GM19043 (cell line): ENCODE measurements at regions not wholly inside any gene's neighbourhood (a gene's known extent, or its start where the extent isn't known, plus 50 kb on each side); places are given as distances from the start of the nearest gene placed in this dataset.

Experiments used
- ATAC-seq: cut with Tn5 transposase; IDR thresholded peaks from one replicate; pipeline ENCODE4 v1.9.1; 2021; ENCODE audit warnings: low read depth; ENCODE audit not compliant: unreplicated experiment

DNA sequence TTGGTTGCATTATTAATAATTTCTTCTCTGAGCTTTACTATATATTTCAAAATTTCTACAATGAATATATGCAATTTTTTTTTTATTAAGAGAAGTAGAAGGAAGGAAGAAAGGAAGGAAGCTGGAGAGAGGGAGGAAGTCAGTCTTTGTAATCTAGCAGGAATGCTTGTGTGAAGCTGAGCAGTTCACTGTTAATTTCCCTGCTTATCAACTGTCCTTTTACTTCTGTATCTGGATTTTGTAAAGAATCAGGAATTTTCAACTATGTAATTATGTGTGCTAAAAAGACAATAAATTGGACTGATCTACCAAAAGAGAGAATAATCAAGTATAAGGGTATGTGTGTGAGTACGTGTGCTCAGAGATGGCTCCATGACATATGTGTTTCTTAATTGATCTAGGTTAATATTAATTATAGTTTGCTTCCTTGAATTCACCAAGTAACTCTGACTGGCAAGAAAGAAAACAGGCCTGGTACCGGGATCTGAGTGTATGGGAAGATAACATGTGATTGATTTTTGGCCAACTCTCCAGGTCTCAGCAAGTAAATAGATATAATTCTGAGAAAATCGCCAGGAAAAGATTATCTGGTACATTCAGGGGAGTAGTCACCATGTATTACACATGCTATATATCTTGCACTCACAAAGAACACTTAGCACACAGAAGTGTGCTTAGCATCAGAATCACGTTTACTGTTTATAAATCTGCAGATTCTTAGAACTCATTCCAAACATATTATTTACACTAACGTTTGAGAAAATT lies 1758.8 kb upstream of the WWC1 start:
- ATAC-seq = no peak

DNA sequence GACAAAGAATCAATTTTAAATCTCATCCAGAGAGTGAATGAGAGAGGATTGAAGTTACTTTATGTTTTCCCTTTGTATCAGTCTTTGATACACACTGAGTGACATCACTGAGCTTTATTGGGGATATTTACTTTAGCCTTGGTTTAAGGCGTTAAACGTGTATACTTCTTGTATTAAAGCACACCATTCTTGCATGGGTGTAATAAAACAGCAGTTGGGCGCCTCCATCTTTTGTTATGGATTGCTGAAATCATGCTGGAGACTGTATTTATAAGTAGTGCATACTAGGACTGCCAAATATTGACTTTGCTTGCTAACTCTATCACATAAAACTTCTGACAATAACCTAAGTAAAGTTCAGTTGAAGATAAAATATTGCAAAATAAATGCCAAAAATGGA lies 1755.8 kb upstream of the WWC1 start:
- no peak for ATAC-seq

DNA sequence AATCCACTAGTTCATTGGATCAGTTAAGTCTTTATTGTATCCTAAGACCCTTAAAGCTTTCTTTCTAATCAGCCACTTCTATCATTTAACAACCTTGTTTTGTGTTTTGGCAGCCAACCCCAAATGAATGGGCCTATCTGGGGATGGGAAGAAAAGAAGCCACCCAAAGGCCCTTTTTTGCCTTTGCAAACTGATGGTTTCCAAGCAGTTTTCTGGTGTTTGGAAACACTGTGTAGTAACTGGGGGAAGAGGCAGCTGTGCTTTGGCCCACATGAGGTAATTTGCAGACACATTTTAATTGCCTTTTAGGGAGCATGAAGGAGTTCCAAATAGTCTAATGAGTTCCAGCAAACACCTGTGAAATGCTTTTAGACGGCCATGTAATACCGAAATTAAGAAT lies 1751.3 kb upstream of the WWC1 start:
- no peak for ATAC-seq

DNA sequence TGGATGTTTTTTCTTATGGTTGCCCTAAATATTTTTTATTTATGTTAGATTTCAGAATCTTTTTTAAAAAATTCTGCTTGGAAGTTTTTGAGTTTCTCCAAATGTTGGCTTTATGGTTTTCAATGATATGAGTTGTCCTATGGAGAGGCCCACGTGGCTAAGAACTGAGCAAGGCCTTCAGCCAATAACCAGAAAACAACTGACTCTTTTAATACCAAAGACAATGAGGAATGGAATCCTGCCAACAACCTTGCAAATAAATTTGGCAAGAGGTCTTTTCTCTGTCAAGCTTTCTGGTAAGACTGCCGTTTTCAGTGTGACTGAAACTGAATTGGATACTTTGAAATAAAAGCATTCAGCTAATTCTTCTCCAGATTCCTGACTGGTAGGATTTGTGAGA lies 1740.1 kb upstream of the WWC1 start:
- ATAC-seq = no peak

DNA sequence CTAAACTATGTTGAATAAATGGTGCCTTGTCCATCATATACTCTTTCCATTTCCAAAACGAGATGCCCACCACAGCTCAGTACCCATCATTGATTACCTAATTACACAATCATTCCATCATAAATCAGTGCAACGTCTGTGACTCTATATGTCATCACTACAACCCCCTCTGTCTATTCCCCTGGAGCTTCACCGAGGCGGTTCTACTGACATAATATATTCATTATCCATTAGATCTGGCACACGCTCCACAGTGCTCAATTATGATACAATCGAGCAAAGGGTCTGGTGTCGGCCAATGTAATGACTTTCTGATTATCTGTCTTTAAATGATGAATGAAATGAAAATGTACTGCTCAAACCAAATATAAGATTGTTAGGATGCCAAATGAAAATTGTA lies 1737.7 kb upstream of the WWC1 start:
- no peak for ATAC-seq

DNA sequence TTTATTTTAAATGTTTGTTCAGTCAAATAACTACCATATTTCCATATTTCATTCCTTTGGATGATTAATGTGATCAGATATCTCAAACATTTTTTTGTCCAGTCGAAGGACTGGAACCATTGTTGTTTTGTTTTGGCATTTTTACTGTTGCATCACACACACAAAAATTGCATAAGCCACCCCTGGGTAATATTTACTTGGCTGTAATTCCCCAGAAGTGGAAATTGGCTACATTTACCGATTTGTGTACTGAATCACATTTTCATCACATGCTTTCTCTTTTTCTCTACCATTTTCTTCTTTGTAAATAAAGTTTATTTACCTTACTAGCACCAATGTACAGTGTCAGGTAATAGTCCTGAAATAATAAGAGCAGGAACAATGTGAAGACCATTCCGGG lies 1729.7 kb upstream of the WWC1 start:
- no peak for ATAC-seq

DNA sequence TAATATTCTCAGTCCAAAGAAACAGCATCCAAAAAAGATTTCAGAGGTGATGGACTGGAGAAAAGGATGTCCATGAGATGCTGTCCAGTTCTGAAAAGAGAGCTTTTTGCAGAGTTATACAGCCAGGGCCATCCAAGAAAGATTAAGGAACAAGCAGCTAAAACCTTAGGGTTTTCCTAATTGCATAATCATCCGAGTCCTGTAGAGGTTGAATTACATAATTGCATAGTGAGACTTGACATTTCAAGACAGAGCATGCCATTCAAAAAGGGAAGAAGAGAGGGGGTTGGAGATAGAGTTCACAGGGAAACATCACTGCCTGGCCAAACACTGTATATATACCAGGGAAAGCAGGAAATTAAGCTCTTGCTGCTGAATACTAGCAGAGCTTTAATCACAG lies 1729.2 kb upstream of the WWC1 start:
- ATAC-seq = no peak

DNA sequence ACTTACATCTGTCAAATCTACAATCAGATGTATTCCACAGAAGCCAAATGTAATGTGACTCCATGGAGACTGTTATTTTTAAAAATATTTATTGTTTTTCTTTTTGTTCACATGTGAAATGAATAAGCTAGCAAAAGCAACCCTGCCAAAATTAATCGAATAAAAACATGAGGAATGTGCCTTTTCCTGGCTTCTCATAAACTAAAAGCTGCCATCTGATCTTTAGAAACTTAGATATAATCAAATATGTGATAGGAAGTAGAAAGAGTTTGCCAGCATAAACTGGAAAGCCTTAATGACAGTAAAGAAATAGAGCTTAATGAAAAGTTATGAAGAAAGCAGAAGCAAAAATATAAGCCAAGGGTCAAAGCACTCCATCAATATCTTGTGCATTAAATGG lies 1724.7 kb upstream of the WWC1 start:
- ATAC-seq = no peak

DNA sequence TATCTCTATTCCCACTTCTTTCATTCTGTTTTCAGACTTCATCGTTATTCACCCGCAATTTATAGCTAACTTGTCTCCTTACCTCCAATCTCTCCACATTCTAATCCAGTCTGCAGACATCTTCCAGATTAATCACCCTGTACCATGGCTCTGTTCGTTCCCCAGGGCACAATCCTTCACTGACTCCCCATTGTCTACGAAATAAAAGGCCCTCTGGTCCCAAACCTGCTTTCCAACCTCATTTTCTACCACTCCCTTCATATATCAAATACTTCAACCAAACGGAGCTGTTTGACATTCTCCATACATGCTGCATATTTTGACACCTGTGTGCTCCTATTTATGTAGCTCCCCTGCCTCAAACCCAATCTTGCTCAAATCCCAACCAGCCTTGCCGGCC lies 1720.6 kb upstream of the WWC1 start:
- no peak for ATAC-seq

DNA sequence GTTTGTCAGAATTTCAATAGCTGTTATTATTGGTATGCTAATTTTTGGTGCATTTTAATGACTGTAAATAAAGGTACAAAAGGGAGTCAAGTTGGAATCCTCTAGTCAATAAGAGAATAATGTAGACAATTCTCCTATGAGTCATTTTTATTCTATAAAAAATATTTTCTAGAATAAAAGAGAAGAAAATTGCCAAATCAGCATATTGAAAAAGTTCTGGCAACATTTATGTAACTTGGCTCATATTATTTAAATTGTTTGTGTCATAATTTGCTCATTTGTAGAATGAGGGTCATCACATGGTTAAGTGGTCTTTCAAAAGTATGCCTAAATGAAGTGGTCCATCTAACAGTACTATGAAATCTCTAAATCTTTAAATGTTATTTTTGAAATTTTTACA lies 1719.8 kb upstream of the WWC1 start:
- ATAC-seq = no peak

DNA sequence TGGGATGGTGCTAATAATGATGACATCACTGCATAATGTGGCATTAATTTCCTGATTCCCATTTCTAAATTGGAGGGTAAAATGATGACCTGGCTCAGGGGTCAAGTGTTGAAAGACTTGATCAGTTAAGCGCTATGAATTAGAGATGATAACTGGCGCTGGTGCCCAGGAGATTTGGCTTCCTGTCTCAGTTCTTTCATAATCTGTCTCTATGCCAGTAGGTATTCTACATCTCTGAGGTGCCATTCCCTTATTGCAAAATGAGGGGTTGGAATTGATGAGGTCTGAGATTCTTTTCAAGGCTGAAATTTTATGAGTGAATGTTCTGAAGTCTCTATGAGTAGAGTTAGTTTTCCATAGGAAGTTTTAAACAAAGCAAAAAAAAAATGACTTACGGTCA lies 1715.1 kb upstream of the WWC1 start:
- ATAC-seq = no peak

DNA sequence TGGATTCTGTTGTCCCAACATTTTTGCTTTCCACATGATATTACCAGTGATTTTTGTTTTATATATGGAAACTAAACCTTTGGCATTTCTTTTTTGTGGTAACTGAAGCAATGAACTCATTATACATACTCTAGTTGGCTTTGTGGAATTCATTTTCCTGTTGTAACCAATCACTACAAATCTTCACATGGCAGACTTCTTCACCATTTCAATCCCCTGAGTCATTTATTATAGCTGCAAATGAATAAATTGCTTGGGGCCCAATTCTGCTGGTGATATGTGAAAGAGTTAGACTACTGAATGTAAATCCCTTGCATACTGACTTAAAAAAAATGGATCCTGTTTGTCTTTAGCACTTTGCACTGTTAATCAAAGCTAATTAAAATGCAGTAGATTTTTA lies 1709.6 kb upstream of the WWC1 start:
- ATAC-seq = no peak

DNA sequence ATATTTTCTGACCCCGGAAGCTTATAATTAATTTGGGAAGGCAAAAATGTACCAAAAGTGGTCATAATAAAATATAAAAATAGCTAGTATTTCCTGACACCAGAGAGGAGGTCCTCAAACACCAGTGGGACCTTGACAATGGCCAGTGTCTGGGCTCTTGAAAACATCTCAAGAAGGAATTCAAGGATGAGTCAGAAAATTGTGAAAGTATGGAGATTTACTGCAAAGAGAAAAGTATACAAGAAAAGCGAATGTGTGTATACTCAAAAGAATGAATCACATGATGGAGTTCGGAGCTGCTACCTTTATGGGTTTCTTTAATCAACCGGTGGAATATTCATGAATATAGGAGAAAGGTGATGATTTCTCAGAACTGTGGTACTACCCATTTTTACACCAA lies 1709.0 kb upstream of the WWC1 start:
- no peak for ATAC-seq

DNA sequence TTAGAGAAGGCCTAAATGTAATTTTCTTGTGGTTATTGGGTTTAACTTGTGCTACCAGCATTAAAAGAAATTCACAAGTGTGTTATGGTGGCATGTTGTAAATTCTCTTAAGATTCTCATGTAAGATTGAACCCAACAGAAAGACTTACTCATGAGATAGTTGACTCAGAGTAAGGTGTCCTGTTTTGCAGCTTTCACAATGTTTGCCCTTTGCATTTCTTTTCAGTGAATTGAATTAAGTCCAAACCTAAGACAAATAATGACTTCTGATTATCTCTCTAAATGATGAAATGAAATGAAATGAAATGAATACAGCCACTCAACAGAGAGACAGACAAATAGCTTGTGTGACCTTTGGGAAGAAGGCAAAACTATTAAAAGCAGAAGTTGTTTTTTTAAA lies 1696.9 kb upstream of the WWC1 start:
- no peak for ATAC-seq

DNA sequence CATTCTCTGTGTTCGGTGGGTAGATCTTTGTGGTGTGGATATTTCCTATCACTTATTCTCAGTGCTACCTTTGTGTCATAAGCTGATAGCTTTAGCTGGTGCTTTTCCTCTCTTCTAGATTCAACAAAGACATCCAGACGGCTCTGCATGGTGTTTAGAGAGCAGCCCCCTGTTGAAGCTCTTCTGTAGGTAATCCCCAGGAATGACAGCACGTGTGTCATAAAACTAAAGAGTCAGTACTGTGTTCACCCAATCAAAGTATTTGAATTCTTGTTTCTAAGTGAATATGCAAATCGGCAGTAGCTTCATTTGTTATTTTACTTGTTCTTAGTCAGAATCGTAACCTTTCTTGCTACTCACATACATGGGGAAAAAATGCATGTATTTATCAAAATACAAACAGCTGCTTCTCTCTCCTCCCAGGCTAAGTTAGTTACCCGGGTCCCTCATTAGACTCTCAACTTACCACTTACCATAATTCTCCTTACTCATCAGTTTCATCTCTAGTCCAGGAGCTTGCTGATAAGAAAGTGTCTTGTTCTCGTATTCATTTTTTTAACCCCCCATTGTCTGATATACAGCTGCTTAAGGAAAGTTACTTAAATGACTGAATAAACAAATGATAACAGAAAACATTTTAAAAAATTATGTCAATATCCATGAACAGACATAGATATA lies 1696.0 kb upstream of the WWC1 start:
- no peak for ATAC-seq

DNA sequence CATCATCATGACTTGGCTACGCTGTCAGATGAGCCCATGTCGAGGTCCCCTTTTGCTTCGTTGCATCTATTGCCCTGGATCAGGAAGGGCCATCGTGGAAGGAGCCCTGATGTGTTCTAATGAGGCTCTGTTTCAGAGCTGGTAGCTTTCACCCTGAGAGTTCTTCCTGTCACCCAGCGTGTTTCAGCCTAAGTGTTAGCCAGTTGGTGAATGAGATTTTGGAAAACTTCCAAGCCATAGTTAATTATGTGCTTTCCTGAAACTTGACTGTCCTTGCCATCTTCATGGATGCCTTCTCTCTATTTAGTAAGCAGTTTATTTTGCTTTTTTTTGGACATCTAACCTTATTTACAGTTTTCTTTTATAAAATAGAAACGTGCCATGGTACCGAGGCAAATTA lies 1695.4 kb upstream of the WWC1 start:
- ATAC-seq = no peak

DNA sequence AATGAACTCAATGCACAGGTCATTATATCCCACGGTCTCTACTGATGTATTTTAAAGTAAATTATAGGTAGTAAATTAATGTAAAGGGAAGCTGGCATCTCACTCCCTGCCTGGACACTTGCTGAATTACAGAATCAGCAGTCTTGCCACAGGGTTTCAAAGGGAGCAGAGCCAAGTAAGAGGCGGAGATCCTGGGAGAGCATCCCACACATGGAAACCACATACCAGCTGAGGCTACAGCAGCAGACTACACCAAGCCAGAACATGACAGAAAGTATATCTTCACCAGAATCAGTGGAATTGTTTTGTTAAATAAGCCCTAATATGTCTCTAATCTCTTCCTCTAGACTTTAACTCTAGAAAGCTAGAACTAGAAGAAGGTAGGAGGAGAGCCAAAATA lies 1689.2 kb upstream of the WWC1 start:
- no peak for ATAC-seq

DNA sequence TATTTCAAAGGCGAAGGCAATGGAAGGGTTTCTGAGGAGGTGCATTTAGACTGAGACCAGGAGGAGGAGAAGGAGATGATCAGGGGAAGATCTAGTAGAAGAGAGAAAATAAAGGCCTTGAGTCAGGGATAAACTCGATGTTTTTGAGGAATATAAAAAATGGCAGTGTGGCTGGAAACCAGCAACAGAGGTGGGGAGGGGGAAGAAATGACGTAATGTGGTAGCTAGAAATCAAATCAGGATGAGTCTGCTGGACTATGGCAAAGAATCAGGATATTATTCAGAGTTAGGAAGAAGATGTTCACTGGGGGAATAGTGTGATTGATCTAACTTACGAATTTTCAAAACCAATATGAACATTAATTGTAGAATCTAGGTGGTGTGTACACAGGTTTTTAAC lies 1673.9 kb upstream of the WWC1 start:
- ATAC-seq = no peak

DNA sequence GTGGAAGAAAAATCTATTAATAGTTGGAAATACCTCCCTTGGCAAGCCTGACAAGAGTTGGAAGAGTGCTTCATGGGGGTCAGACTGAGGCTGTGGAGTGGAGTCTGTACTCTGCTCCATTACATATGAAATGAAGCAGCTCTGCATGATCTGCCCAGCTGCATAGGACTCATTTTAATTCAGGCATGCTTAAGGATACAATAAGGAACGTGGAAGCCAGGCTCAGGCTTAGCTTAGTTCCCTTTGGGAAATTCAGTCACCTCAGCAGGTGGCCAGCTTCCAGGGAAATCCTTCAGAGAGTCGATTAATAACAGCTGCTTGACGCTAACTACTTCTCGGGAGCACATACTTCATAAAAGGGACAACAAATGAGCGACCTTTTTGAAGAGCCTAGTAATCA lies 1672.9 kb upstream of the WWC1 start:
- no peak for ATAC-seq

DNA sequence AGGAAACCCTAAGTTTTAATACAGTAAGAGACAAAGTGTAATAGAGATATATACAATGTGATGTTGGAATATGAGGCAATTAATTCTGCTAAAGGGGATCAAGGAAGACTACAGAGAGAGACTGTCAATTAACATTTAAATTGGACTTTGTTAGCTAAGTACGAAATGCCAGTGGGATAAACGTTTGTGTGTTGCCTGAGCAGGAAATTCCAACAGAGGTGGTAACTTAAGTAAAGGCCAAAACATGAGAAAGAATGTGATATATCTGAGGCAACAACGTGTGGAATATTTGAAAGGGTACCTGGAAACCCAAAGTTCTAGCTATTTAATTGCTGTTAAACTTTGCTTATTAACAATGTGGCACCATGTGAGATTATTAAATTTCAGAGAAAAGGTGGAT lies 1666.9 kb upstream of the WWC1 start:
- ATAC-seq = no peak

DNA sequence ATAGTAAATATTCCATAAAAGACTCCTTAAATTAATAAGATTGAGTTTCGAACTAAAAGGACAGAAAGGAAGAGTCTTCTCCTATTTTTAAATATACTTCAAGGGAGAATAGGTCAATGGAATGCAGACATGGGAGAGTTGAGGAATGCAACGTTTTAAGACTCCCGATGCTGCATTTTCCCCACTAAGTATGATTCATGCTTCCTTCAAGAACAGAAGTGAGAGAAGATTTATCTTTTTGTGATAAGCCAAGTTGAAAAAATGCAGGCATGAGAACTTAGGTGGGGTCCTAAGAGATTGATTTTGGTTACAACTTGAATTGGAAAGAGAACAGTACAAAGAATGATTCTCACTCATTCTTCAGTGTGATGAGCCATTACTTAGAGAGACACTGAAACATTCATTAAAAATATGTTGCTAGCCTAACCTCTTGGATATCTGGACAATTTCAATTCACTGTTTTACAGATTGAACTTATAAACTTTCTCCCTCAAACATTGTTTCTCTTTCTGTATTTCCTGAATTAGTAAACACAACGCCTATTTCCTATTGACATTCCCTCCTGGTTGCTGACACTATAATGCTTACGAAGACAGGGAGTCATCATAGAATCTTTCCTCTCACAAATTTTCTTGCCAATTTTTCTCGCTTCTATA lies 1666.1 kb upstream of the WWC1 start:
- ATAC-seq = no peak

DNA sequence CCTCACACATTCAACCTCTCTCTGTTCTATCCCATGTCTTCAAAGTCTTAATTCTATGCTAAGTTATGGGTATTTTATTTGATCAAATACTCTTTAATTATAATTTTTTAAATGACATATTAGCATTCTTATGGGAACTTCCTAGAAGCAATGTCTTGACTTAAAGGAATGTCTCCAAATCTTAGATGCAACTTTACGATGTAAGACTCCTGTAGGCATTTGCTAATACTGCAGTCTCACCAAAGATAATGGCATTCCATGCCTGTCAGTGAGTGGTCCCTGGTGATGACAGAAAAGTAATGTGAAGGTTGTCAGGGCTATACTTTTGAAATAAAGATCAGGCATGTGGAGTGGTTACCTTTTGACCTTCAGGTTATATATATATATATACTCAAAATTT lies 1654.2 kb upstream of the WWC1 start:
- ATAC-seq = no peak
